NCI-H345 (cell line): ENCODE measurements at regions not wholly inside any gene's neighbourhood (a gene's known extent, or its start where the extent isn't known, plus 50 kb on each side); places are given as distances from the start of the nearest gene placed in this dataset.
"Not testable (repeated sequence)": the region's sequence is repeated elsewhere in the genome, so short reads cannot be mapped to it uniquely, and the experiment has no call there.

Experiments used
- DNase-seq: peaks from one replicate; lab custom pipeline; 2025; lab: John Stamatoyannopoulos, UW

DNA sequence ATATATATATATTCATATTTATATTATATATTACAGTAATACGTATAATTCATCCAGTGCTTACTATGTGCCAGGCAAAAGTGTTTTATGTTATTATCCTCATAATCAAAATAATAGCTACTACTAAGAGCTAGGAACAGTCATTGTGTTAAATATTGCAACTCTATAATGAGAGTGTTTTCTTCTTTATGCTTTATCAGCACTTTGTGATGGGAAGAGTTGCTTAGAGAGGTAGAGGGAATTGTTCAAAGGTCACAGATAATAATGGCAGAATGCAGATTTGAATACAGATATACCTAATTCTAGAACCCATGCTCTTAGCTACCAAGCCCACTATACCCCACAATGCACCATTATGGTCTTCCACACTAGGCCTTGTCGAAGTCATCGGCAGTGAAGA lies 318.8 kb upstream of the PPARGC1A start:
- no peak for DNase-seq

DNA sequence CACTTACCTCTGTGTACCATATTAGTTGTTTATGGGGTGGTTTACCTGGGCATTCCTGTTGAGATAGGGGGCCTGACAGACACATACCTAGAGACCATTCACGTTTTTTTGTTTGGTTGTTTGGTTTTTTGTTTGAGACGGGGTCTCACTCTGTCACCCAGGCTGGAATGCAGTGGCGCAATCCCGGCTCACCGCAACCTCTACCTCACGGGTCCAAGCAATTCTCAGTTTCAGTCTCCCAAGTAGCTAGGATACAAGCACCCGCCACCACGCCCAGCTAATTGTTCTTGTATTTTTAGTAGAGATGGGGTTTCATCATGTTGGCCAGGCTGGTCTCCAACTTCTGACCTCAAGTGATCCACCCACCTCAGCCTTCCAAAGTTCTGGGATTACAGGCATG lies 314.9 kb upstream of the PPARGC1A start:
- DNase-seq = not testable (repeated sequence)

DNA sequence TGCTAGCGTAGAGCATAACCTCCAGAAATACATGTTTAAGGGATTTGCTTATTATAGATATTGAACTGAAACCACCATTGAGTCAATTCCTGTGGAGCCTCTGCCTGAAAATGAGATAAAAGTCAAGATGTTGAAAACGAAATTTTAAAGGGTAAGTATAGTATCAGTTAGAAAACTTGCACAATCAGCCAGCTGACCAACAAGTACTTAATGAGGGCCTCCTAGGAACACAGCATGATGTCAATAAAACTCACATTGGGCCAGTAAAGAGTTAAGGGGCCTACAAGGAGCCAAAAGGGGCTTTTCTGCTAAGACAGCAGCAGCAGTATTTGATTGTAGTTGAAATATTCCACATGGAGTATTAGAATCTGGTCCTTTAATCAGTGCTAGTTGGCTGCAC lies 314.1 kb upstream of the PPARGC1A start:
- DNase-seq = no peak

DNA sequence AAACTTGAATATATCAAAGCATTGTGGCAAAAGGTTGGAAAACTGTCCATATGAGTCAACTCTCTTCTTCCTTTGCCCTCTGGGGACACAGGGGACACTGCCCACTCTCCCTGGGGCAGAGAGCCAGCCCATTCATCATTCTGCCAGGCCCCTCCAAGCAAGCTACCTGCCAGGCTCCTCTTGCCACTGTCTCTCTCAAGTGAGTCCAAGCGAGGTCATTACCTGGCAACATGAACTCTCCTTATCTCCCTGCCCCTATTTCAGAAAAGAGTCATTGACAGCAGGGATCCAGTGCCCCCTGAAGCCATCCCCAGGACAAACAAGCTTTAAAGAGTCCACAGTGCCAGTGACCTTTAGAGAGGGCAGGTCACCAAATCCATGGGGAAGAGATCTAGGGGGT lies 312.7 kb upstream of the PPARGC1A start:
- DNase-seq = no peak

DNA sequence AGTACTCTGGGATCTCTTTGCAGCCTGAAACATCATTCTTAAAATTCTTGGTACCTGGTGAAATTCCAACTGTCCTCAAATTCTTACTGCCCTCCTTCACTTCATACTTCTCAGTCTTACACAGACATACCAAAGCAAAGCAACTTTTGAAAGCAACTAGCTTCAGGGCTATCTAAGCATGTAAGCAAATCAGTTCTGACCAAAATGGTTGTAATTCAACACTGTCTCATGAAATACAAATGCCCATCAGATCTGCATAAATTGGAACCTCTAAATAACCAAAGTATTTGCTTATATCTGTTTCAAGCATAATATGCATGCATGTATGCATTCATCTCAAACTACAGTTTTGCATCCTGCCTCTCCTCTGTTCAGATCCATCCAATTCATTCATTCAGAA lies 308.1 kb upstream of the PPARGC1A start:
- no peak for DNase-seq

DNA sequence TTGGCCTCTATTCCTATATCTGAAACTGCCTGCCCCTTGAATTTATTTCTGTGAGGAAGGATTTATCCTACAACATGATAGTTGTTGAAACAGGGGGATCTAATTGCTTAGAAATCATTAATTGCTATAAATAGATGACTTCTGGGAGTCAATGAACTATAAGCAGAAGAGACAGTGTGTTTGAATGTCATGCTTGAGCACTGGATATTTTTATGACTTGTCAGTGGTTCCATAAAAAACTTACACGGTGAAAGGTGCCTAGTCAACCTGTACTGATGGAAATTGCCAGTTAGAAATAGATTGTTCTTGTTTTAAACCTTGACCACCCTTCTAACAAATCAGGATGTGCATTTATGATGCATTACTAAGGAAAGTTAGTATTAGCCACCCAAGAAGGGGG lies 306.9 kb upstream of the PPARGC1A start:
- DNase-seq = no peak

DNA sequence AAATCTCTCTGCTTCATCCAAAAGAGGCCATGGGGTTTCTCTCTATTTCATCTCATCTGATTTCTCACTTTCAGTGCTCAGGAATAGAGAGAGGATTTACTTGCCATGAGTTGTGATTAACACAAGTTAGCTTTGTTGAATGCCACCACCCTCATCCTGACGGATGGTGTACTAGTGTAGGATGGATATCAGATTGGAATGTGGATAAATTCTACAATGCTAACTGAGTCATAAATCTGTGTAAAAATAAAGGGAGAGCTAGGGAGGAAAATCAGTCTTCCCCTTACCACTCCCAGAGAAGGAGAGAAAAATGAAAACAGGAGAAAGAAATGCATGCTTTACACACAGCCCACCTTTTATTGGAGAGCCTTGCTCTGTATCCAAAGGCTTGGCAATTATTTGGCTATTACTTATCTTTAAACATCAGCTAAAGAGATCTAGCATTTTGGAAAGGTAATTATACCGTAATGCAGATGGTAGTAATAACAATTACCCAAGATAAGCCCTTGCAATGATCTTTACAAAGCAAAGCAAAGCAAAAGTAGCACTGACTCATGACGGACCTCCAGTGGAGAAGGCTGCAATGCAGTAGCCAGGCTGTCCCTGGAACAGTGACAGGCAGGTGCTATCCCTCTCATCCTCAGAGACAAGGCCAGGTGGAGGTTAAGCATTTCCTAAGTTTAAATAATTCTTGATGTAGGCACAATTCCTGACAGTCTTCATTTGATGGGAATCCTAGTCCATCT lies 306.3 kb upstream of the PPARGC1A start:
- no peak for DNase-seq

DNA sequence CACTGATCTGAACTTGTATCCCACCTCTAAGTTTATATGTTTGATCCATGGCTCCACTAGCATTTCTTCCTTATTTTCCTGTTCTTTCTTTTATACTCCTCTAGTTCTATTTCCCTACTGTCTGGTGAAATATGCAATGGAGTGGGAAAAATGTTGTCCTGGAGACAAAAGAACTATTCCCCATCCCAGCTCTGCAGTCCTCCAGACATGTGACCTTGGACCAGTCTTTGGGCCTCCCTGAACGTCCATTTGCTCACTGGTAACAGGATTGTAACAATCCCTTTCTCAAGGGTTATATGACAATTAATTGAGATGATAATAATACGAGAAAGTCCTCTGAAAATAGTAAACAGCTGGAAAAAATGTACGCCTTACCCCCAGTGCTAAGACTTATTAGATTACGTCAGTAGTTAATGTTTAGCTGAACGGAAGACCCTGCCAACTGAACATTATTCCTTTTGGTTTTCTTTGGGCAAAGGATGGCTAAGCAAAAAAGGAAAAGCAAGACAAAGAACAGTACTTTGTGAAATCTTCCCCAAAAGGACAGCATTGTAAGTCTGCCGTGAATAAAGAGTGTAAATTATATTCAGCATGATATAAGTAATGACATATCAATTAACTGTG lies 302.3 kb upstream of the PPARGC1A start:
- no peak for DNase-seq

DNA sequence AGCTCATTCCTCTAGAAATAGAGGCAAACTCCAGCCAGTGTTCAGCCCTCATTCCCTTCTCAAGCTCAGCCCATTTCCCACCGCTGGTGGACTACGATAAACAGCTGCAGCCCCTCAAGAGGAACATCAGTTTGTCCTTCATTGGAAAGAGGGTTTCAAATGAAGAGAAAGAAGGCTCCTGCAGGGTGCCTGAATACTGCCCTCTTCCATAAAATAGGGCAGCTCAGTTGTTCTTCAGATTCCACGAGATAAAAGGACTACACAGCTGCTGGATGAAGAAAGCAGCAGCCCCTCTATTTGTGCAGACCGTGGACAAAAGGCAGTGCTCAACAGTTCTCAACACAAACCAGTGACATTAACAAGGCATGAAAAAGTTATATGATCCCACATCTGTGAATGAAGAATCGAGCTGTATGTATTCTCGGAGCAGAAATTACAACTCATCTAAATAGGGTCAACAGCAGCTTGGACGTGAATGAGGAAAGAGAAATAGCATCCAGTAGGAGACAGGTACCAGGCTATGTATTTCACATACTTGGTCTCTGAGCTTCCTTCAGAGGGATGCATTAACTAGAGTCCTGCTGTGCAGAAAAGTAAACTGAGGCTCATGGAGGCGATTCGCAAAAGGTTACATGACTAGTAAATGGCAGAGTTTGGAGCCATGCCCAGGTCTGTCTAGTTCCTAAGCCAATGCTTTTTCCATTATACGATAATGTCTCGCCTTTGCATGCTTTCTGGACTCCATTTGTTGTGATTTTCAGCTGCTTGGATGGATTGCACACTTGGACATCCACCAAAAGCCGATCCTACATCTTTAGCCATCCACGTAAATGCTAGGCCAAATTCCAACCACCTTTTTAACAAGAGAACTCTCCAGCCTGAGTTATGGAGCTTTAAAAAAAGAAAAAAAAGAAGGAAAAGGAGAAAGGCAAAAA lies 301.2 kb upstream of the PPARGC1A start:
- no peak for DNase-seq

DNA sequence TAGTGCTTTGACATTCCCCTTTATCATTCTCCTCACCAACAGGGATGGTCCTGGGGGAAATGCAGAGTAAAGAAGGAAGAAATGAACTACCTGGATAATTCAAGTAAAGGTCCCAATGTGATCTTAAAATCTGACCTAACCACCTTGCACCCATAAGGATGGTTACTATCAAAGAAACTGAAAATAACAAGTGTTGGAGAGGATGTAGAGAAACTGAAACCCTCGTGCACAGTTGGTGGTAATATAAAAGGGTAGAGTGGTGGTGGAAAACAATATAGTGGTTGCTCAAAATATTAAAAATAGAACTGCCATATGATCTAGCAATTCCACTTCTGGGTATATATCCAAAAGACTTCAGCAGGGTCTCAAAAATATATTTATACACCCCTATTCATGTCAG lies 298.6 kb upstream of the PPARGC1A start:
- no peak for DNase-seq

DNA sequence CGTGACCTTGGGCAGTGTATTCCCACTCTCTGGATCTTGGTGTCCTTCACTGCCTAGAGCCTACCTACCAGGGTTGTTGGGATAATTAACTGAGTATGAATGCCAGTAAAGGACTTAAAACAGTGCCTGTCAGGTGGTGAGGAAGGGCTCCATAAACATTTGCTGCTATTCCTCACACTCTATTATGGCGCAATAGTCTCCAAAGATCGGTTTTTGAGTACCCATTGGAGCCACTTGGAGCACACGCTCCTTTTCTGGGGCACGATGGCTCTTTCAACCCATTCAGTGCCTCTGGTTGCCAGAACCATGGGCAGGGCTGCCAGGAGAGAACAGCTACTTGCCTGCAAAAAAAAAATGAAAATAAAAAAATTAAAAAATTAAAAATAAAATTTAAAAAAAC lies 296.6 kb upstream of the PPARGC1A start:
- no peak for DNase-seq

DNA sequence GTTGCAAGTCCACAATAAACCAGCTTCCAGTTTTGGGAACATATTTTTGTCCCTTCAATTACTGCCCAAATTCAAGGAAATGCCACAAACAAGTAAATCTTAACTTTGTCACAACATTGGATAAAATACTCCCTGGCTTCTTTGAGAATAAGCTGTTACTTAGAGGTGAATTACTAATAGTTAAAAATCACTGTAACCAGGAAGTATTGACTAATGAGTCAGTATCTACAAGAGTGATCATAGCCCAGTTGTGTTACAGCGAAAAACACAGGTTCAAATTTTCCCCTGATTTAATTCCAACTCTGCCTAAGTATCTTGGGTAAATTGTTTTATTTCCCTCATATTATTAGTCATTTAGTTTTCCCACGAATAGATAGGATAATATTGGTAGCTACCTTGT lies 291.2 kb upstream of the PPARGC1A start:
- DNase-seq = no peak

DNA sequence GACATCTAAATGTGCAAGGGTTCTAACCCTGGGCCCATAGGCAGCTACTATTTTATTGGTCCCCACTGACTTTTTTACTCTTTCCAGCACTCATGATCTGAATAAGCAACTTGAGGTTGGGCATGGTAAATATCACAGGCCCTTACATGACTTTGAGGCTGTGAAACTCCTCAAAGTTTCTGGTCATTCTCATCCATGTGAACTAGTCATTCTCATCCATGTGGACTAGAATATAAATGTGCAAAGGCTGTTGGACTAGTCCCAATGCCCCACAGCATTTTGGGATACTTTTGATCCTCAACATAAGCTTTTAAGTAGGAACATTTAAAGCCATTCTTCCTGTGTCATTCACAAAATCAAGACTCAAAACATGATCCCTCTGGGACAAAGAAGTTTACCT lies 290.7 kb upstream of the PPARGC1A start:
- no peak for DNase-seq

DNA sequence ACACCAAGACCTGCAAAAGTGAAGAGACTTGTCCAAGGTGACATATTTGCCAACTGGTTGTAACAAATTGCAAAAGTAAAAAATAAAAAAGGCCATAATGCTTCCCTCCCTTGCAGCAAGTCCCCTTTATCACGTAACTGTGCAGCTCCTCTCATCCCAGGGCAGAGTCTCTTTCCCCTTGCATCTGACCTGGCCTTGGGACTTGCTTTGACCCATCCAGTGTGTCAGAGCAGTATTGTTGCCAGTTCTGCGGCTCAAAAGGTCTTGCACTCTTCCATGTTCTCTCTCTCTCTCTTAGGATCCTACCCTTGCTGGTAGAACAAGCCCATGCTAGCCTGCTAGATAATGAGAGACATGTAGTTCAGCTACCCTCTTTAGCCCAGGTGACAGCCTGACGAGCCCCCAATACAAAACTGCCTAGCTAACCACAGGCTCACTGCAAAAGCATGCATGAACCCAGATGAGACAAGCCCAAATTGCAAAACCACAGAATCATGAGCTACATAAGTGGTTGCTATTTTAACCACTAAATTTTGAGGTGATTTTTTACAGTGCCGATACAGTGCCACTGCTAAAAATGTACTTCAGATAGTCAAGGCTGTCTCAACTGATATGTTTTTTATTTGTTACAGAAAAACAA lies 289.5 kb upstream of the PPARGC1A start:
- DNase-seq = no peak

DNA sequence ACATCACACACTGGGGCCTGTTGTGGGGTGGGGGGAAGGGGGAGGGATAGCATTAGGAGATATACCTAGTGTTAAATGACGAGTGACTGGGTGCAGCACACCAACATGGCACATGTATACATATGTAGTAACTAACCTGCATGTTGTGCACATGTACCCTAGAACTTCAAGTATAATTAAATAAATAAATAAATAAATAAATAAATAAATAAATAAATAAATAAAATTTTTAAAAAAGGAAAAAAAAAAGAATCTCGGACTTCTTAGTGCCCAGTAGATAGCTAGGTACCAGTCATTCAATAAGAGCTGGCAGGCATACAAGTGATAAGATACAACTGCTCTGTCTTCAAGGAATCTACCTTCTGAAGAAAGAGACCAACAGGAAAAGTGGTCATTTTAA lies 287.6 kb upstream of the PPARGC1A start:
- DNase-seq = not testable (repeated sequence)

DNA sequence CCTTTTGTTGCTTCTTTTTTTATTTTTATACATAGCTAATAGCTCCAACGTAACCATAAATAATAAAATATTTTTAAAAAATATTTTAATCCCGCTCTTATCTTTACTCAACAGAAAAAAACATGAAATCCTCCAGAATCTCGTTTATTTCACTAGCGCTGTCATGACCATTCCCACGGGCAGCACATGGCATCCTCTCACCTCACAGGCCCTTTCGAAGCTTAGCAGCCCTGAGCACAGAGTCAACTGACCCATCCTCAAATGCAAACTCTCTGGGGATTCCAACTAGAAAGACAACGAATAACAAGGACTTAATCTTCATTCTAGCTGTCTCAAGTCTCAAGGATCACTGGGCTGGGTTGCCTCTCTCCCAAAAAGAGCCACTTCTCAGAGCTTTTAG lies 285.9 kb upstream of the PPARGC1A start:
- DNase-seq = no peak

DNA sequence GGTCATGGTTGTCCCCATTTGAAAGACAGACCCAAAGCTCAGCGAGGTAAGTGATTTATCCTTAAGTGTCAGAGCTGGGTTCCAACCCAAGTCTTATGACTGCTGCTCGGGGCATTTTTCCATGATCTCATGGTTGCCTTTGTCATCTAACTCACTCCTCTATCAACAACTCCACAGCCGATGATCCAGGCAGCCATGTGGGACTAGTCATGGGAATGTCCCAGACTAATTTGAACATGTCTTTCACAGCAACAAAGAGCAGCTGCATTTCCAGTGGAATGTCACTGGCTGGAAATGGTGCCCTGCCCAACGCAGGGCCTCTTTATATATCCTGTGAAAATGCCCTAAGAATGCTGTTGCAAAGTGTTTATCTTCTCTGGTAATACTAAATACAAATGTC lies 284.8 kb upstream of the PPARGC1A start:
- no peak for DNase-seq

DNA sequence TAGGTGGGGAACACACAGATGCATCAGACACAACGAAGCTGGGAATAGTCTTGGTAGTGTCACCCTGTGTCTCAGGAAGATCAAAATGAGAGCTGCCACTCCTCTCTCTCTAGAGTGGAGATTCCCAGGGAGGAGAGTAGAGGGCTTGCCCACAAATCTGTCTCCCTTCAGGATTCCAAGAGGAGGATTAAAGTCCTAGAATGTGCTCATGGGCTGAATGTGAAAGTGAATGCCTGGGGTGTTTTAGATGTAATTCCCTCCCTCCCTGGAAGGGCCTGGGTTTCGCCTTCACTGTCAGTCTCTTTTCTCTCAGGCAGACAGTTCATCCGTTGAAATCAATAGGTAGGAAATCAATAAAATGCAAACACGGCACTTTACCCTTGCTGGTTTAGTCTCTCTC lies 282.6 kb upstream of the PPARGC1A start:
- DNase-seq = peak; percentile 39

DNA sequence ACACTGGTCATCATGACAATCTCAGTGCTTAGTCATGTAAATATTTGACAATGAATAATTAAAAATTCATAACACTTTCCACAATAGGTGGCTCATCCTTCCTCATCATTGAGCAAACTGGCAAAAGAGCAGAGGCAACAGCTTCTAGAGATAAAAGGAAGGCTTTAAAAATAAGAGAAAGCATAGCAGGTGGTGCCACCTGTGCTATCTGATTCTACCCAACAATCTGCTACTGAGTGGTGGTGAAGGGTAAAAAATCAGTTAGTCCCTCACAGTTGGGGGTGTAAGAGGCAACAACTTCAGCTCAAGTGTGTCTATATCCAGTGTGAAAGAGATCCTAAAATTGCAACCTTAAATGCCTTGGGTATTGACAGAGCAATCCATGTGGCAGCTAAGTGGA lies 280.1 kb upstream of the PPARGC1A start:
- DNase-seq = peak; percentile 93

DNA sequence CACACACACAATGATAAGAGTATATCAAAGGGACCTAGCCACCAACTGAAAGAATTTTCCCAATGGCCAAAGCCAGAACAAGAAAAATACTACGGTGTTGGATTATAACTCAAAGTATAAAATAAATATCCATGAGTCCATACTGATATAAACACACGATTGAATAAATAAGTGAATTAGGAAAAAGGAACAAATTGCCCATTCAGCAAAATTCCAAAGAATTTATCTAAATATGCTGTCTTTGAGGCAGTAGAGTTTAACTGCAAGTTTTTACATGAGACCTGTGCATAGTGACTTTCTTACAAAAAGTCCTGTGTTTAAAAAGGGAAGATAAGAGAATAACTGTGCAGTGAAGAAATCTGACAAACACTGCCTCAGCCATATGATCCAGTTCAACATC lies 278.8 kb upstream of the PPARGC1A start:
- DNase-seq = no peak

DNA sequence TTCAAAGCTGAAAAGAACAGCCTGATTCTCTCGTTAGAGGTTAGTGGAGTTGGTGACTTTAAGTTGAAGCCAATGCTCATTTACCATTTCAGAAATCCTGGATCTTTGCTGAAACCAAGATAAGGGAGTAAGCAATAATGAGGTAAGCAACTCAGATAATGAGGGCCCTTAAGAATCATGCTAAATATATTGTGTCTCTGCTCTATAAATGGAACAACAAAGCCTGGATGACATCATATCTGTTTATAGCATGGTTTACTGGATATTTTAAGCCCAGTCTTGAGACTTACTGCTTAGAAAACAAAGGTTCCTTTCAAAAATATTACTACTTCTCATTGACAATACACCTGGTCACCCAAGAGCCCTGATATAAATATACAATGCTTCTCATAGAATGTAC lies 276.7 kb upstream of the PPARGC1A start:
- no peak for DNase-seq

DNA sequence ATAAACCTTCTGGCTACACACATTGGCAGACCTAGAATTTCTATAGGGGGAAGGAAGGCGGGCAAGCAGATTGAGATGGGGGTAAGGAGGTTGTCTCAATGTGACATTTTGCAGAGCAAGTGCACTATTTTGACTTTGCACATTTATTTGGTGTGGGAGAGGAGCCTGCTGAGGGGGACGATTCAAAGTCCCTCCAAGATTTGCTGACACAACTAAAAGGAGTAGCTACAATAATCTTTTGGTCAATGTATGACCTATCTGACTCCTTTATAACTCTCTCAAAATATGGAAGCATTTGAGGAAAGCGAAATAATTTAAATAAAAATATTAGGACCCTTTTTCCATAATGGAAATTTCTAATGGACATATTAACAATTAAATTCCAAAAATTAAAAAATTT lies 274.9 kb upstream of the PPARGC1A start:
- DNase-seq = no peak
